Muscle layer of colon (tissue), 2 donors: ENCODE measurements at regions not wholly inside any gene's neighbourhood (a gene's known extent, or its start where the extent isn't known, plus 50 kb on each side); places are given as distances from the start of the nearest gene placed in this dataset.

Experiments
- H3K27ac ChIP-seq: one replicate; pipeline ENCODE4 v1.7.0; 2013; ENCODE audit warnings: low read depth, mild to moderate bottlenecking, low read length, moderate library complexity
- H3K27me3 ChIP-seq, 2 donors: one replicate each; pipeline ENCODE4 v1.7.0; 2013; ENCODE audit warnings: low read length in 2 of 2, mild to moderate bottlenecking in 2 of 2; ENCODE audit not compliant: insufficient read depth in 2 of 2, control insufficient read depth in 1 of 2
- H3K36me3 ChIP-seq: one replicate; pipeline ENCODE4 v1.7.0; 2013; ENCODE audit warnings: mild to moderate bottlenecking, low read length; ENCODE audit not compliant: insufficient read depth
- H3K4me1 ChIP-seq: one replicate; pipeline ENCODE4 v1.7.0; 2013; ENCODE audit warnings: mild to moderate bottlenecking, low read length; ENCODE audit not compliant: insufficient read depth
- H3K4me3 ChIP-seq, 2 donors: one replicate each; pipeline ENCODE4 v1.7.0; 2013; ENCODE audit warnings: low read length in 2 of 2, low read depth in 1 of 2, mild to moderate bottlenecking in 1 of 2, moderate library complexity in 1 of 2
- H3K9ac ChIP-seq: one replicate; pipeline ENCODE4 v1.7.0; 2013; ENCODE audit warnings: low read length
- H3K9me3 ChIP-seq: one replicate; pipeline ENCODE4 v1.7.0; 2013; ENCODE audit warnings: mild to moderate bottlenecking, low read length
- donor health status: abdominal sarcoma.
- donor health status: Adenocarcinoma of cecum.

GRCh38 chr1:208778417-208778816, 534.2 kb upstream of the PLXNA2 start:
- no peak overlapping the region for H3K4me3 ChIP-seq
- H3K27ac ChIP-seq: no peak overlapping the region
- no peaks in the 10 kb centered on the region for H3K27me3 ChIP-seq

GRCh38 chr1:208781391-208782045, 537.3 kb upstream of the PLXNA2 start:
- Histone ChIP-seq H3K4me3 (no peak overlapping the region), H3K4me1 (no peaks in the 10 kb centered on the region), H3K36me3 (no peaks in the 10 kb centered on the region), H3K9me3 (no peaks in the 10 kb centered on the region), H3K27ac (no peak overlapping the region), H3K9ac (no peak overlapping the region), H3K27me3 (no peaks in the 10 kb centered on the region)

More at GRCh38 chr1:208778417-208778816, 534.2 kb upstream of the PLXNA2 start:
- no peaks in the 10 kb centered on the region for H3K9me3 ChIP-seq
- no peaks in the 10 kb centered on the region for H3K36me3 ChIP-seq
- no peaks in the 10 kb centered on the region for H3K4me1 ChIP-seq
- no peak overlapping the region for H3K9ac ChIP-seq

- H3K9me3 ChIP-seq: no peaks in the 10 kb centered on the region
- H3K36me3 ChIP-seq: no peaks in the 10 kb centered on the region
- no peaks in the 10 kb centered on the region for H3K4me1 ChIP-seq
- H3K27me3 ChIP-seq: no peaks in the 10 kb centered on the region
- no peak overlapping the region for H3K4me3 ChIP-seq
- H3K9ac ChIP-seq: no peak overlapping the region
- H3K27ac ChIP-seq: no peak overlapping the region
These were observed 538.0 kb upstream of the PLXNA2 start for GRCh38 chr1:208782186-208782585.

GRCh38 chr1:208785629-208786028, 541.4 kb upstream of the PLXNA2 start:
- H3K27me3 ChIP-seq: no peaks in the 10 kb centered on the region
- H3K4me1 ChIP-seq: no peaks in the 10 kb centered on the region
- no peak overlapping the region for H3K4me3 ChIP-seq
- no peak overlapping the region for H3K9ac ChIP-seq
- no peak overlapping the region for H3K27ac ChIP-seq
- H3K36me3 ChIP-seq: no peaks in the 10 kb centered on the region
- no peaks in the 10 kb centered on the region for H3K9me3 ChIP-seq

- Histone ChIP-seq H3K36me3 (no peaks in the 10 kb centered on the region), H3K27ac (no peak overlapping the region), H3K4me1 (no peaks in the 10 kb centered on the region), H3K9me3 (no peaks in the 10 kb centered on the region), H3K4me3 (no peak overlapping the region), H3K27me3 (no peaks in the 10 kb centered on the region), H3K9ac (no peak overlapping the region)
These were observed 543.0 kb upstream of the PLXNA2 start for GRCh38 chr1:208787219-208787618.

- H3K27ac ChIP-seq: no peak overlapping the region
- H3K9me3 ChIP-seq: no peaks in the 10 kb centered on the region
- H3K9ac ChIP-seq: no peak overlapping the region
- H3K4me1 ChIP-seq: no peaks in the 10 kb centered on the region
- no peaks in the 10 kb centered on the region for H3K36me3 ChIP-seq
- H3K4me3 ChIP-seq: no peak overlapping the region
- no peaks in the 10 kb centered on the region for H3K27me3 ChIP-seq
These were observed 543.9 kb upstream of the PLXNA2 start for GRCh38 chr1:208788013-208788540.

- no peak overlapping the region for H3K27ac ChIP-seq
- no peaks in the 10 kb centered on the region for H3K9me3 ChIP-seq
- H3K4me1 ChIP-seq: no peaks in the 10 kb centered on the region
- no peak overlapping the region for H3K4me3 ChIP-seq
- H3K27me3 ChIP-seq: no peaks in the 10 kb centered on the region
- no peak overlapping the region for H3K9ac ChIP-seq
- H3K36me3 ChIP-seq: no peaks in the 10 kb centered on the region
These were observed 547.3 kb upstream of the PLXNA2 start for GRCh38 chr1:208791456-208791855.

- no peak overlapping the region for H3K4me3 ChIP-seq
- no peaks in the 10 kb centered on the region for H3K36me3 ChIP-seq
- no peaks in the 10 kb centered on the region for H3K27me3 ChIP-seq
- H3K4me1 ChIP-seq: no peaks in the 10 kb centered on the region
- no peak overlapping the region for H3K9ac ChIP-seq
- no peaks in the 10 kb centered on the region for H3K9me3 ChIP-seq
- H3K27ac ChIP-seq: no peak overlapping the region
These were observed 549.7 kb upstream of the PLXNA2 start for GRCh38 chr1:208793861-208794345.

GRCh38 chr1:208799186-208799585, 555.0 kb upstream of the PLXNA2 start:
- Histone ChIP-seq H3K27ac (no peak overlapping the region), H3K36me3 (no peaks in the 10 kb centered on the region), H3K4me1 (no peaks in the 10 kb centered on the region)

GRCh38 chr1:208803011-208803811, 559.0 kb upstream of the PLXNA2 start:
- no peaks in the 10 kb centered on the region for H3K27me3 ChIP-seq
- no peak overlapping the region for H3K4me3 ChIP-seq
- H3K9ac ChIP-seq: no peak overlapping the region
- H3K4me1 ChIP-seq: no peaks in the 10 kb centered on the region
- no peaks in the 10 kb centered on the region for H3K9me3 ChIP-seq
- H3K27ac ChIP-seq: no peak overlapping the region
- no peaks in the 10 kb centered on the region for H3K36me3 ChIP-seq

More at GRCh38 chr1:208799186-208799585, 555.0 kb upstream of the PLXNA2 start:
- H3K9me3 ChIP-seq: no peaks in the 10 kb centered on the region
- no peak overlapping the region for H3K9ac ChIP-seq
- H3K27me3 ChIP-seq: no peaks in the 10 kb centered on the region
- H3K4me3 ChIP-seq: no peak overlapping the region

GRCh38 chr1:208807446-208808127, 563.4 kb upstream of the PLXNA2 start:
- Histone ChIP-seq H3K27me3 (no peaks in the 10 kb centered on the region), H3K4me1 (no peaks in the 10 kb centered on the region), H3K9ac (no peak overlapping the region), H3K4me3 (no peak overlapping the region), H3K9me3 (no peaks in the 10 kb centered on the region), H3K36me3 (no peaks in the 10 kb centered on the region), H3K27ac (no peak overlapping the region)
